ENCODE measurements at regions not wholly inside any gene's neighbourhood (a gene's known extent, or its start where the extent isn't known, plus 50 kb on each side); places are given as distances from the start of the nearest gene placed in this dataset.

DNA sequence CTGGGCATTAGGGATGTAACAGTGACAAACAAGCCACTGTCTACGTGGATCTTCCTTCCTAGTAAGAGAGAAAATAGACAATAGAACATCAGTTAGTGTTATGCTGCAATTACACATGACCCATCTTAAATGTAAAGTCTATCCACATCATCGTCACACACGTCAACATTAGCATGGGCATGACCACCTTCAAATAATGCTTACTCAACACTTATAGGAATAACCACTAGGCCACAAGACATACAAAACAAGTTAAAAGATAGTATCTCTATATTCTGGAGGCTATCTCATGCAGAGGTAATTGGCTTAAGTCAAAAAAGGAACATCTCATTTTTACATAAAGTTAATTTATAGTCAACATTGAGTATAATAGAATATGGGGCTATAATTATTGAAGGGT lies 156.5 kb downstream of the MOXD1 start:
- DNase-seq (ENCODE audit: low spot score): no peak
- TF ChIP-seq, protein P1, sequence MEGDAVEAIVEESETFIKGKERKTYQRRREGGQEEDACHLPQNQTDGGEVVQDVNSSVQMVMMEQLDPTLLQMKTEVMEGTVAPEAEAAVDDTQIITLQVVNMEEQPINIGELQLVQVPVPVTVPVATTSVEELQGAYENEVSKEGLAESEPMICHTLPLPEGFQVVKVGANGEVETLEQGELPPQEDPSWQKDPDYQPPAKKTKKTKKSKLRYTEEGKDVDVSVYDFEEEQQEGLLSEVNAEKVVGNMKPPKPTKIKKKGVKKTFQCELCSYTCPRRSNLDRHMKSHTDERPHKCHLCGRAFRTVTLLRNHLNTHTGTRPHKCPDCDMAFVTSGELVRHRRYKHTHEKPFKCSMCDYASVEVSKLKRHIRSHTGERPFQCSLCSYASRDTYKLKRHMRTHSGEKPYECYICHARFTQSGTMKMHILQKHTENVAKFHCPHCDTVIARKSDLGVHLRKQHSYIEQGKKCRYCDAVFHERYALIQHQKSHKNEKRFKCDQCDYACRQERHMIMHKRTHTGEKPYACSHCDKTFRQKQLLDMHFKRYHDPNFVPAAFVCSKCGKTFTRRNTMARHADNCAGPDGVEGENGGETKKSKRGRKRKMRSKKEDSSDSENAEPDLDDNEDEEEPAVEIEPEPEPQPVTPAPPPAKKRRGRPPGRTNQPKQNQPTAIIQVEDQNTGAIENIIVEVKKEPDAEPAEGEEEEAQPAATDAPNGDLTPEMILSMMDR (IDR thresholded peaks at IDR 0.05): no peak
- no peak for ATAC-seq (ENCODE audit: low FRiP score)

- ATAC-seq (ENCODE audit: low FRiP score) (no peak), DNase-seq (ENCODE audit: low spot score) (no peak)
- TF ChIP-seq, protein P1 (IDR thresholded peaks at IDR 0.05): no peak
These were observed 164.5 kb downstream of the MOXD1 start for GRCh38 chr6:132236744-132237143.

- TF ChIP-seq, protein P1 (IDR thresholded peaks at IDR 0.05): no peak
- ATAC-seq (ENCODE audit: low FRiP score): no peak
- DNase-seq (ENCODE audit: low spot score): no peak
These were observed 165.0 kb downstream of the MOXD1 start for GRCh38 chr6:132236281-132236680.

GRCh38 chr6:132235596-132236280 lies 165.5 kb downstream of the MOXD1 start:
- TF ChIP-seq, protein P1 (IDR thresholded peaks at IDR 0.05): no peak
- no peak for DNase-seq (ENCODE audit: low spot score)
- ATAC-seq (ENCODE audit: low FRiP score): no peak

GRCh38 chr6:132234356-132234755 lies 166.9 kb downstream of the MOXD1 start:
- TF ChIP-seq, protein P1 (IDR thresholded peaks at IDR 0.05): no peak
- DNase-seq (ENCODE audit: low spot score) (no peak), ATAC-seq (ENCODE audit: low FRiP score) (no peak)

GRCh38 chr6:132231121-132231884 lies 170.0 kb downstream of the MOXD1 start:
- DNase-seq (ENCODE audit: low spot score) (no peak), ATAC-seq (ENCODE audit: low FRiP score) (no peak)
- TF ChIP-seq, protein P1 (IDR thresholded peaks at IDR 0.05): no peak

DNA sequence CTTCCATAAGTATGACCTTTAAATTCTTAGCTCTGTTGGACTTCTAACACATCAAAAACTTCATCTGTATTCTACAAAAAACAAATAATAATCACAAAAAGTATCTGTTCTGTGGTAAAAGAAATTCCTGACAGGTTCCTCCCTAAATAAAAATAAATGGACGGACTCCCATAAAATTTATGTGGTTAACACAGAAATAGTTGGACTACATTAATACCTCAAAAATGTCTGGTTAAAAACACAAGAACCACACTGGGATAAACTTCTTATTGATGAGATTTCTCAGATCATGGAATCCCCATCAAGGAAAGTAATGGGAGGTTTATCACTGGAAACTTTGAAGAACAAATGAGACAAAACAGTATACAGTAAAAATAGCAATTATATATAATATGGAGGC lies 172.4 kb downstream of the MOXD1 start:
- ATAC-seq (ENCODE audit: low FRiP score) (no peak), DNase-seq (ENCODE audit: low spot score) (no peak)
- TF ChIP-seq, protein P1 (IDR thresholded peaks at IDR 0.05): no peak
